Lower leg skin (tissue), 4 donors: ENCODE measurements at regions not wholly inside any gene's neighbourhood (a gene's known extent, or its start where the extent isn't known, plus 50 kb on each side); places are given as distances from the start of the nearest gene placed in this dataset.

Source experiments
- DNase-seq, 2 donors: peaks; one replicate each; pipeline ENCODE4 v3.0.0-alpha.2; 2019; ENCODE audit warnings: low spot score in 2 of 2
- H3K4me3 ChIP-seq: fragments of 200-600 bp; sonication (generic); 2 replicates; pipeline ENCODE4 v1.5.1; 2017; ENCODE audit warnings: mild to moderate bottlenecking, low read depth; ENCODE audit not compliant: poor library complexity, severe bottlenecking
- CTCF ChIP-seq, 3 donors: fragments of 450-650 bp; IDR thresholded peaks; one replicate each; pipeline ENCODE4 v1.5.1; 2016; ENCODE audit warnings: antibody characterized with exemption in 3 of 3, mild to moderate bottlenecking in 3 of 3, moderate library complexity in 2 of 3
- POLR2A ChIP-seq, 2 donors: fragments of 450-650 bp; IDR thresholded peaks; one replicate each; pipeline ENCODE4 v1.6.1; 2016 to 2017; ENCODE audit warnings: antibody characterized with exemption in 2 of 2, mild to moderate bottlenecking in 1 of 2, moderate library complexity in 1 of 2
- WGBS, 2 donors: methylation state at CpG; one replicate each; pipeline ENCODE4 v1.1.5; 2018; 5-methylcytosine and 5-hydroxymethylcytosine counted together
- intact Hi-C: fragments of 100-400 bp; cut with DNase I; formaldehyde crosslinking; loops from one replicate; pipeline ENCODE4 v1.15.0; 2023; ENCODE audit warnings: low total_unique reads

GRCh38 chr5:12477554-12477953, 573.3 kb upstream of the CTNND2 start:
- intact Hi-C loops, result no loop called here
- no peak for DNase-seq
- no peak for TF ChIP-seq CTCF (IDR thresholded peaks at IDR 0.05)
- TF ChIP-seq POLR2A (IDR thresholded peaks at IDR 0.05), result no peak
- H3K4me3 ChIP-seq, result no peak overlapping the region
- WGBS, 2 donors, result 89% methylated on average over 2 of the region's 2 CpGs

GRCh38 chr5:12467799-12468198, 563.6 kb upstream of the CTNND2 start:
- no peak for TF ChIP-seq POLR2A (IDR thresholded peaks at IDR 0.05)
- TF ChIP-seq CTCF (IDR thresholded peaks at IDR 0.05), result no peak
- no peak for DNase-seq
- 87 to 95% methylated on average over 4 of the region's 4 CpGs for WGBS, 2 donors
- intact Hi-C loops, result no loop called here
- no peak overlapping the region for H3K4me3 ChIP-seq

- H3K4me3 ChIP-seq, result no peak overlapping the region
- no peak for DNase-seq
- TF ChIP-seq POLR2A (IDR thresholded peaks at IDR 0.05), result no peak
- no peak for TF ChIP-seq CTCF (IDR thresholded peaks at IDR 0.05)
- intact Hi-C loops, result no loop called here
- 59 to 64% methylated on average over 8 of the region's 8 CpGs for WGBS, 2 donors
Measured at GRCh38 chr5:12460493-12461261, 556.4 kb upstream of the CTNND2 start.

- no peak overlapping the region for H3K4me3 ChIP-seq
- intact Hi-C loops, result no loop called here
- no peak for TF ChIP-seq POLR2A (IDR thresholded peaks at IDR 0.05)
- no peak for TF ChIP-seq CTCF (IDR thresholded peaks at IDR 0.05)
- DNase-seq, result no peak
- 82 to 93% methylated on average over 1 of the region's 1 CpG for WGBS, 2 donors
Measured at GRCh38 chr5:12459326-12459725, 555.1 kb upstream of the CTNND2 start.

- DNase-seq, result no peak
- intact Hi-C loops, result no loop called here
- no peak overlapping the region for H3K4me3 ChIP-seq
- no peak for TF ChIP-seq CTCF (IDR thresholded peaks at IDR 0.05)
- no peak for TF ChIP-seq POLR2A (IDR thresholded peaks at IDR 0.05)
- WGBS, 2 donors, result 91 to 92% methylated on average over 2 of the region's 2 CpGs
Measured at GRCh38 chr5:12419075-12419474, 514.8 kb upstream of the CTNND2 start.

GRCh38 chr5:12413585-12413984, 509.3 kb upstream of the CTNND2 start:
- WGBS, 2 donors, result 55 to 68% methylated on average over 5 of the region's 5 CpGs
- no peak overlapping the region for H3K4me3 ChIP-seq
- TF ChIP-seq POLR2A (IDR thresholded peaks at IDR 0.05), result no peak
- no peak for DNase-seq
- intact Hi-C loops, result no loop called here
